ENCODE measurements at regions not wholly inside any gene's neighbourhood (a gene's known extent, or its start where the extent isn't known, plus 50 kb on each side); places are given as distances from the start of the nearest gene placed in this dataset.
A peak's percentile ranks its signal among the peaks of the same experiment; 100 is the strongest.

GRCh38 chr10:78613132-78613531 lies 455.6 kb upstream of the ZMIZ1 start:
- DNase-seq, result no peak

- DNase-seq, result no peak
Observed at GRCh38 chr10:78614267-78614666, 454.5 kb upstream of the ZMIZ1 start.

- DNase-seq, result no peak
Observed at GRCh38 chr10:78614744-78615143, 454.0 kb upstream of the ZMIZ1 start.

GRCh38 chr10:78616125-78616695 lies 452.6 kb upstream of the ZMIZ1 start:
- no peak for DNase-seq

- no peak for DNase-seq
Observed at GRCh38 chr10:78617115-78617514, 451.7 kb upstream of the ZMIZ1 start.

GRCh38 chr10:78617631-78618030 lies 451.1 kb upstream of the ZMIZ1 start:
- DNase-seq, result no peak

- DNase-seq, result no peak
Observed at GRCh38 chr10:78618050-78618449, 450.7 kb upstream of the ZMIZ1 start.

GRCh38 chr10:78619115-78619851 lies 449.5 kb upstream of the ZMIZ1 start:
- DNase-seq, result no peak

- DNase-seq, result no peak
Observed at GRCh38 chr10:78619896-78620295, 448.9 kb upstream of the ZMIZ1 start.

GRCh38 chr10:78620985-78621799 lies 447.6 kb upstream of the ZMIZ1 start:
- no peak for DNase-seq

- peak; percentile 61 for DNase-seq
Observed at GRCh38 chr10:78623578-78624215, 445.1 kb upstream of the ZMIZ1 start.

- DNase-seq, result no peak
Observed at GRCh38 chr10:78624791-78625190, 444.0 kb upstream of the ZMIZ1 start.

GRCh38 chr10:78626471-78626870 lies 442.3 kb upstream of the ZMIZ1 start:
- no peak for DNase-seq

- DNase-seq, result no peak
Observed at GRCh38 chr10:78627254-78627795, 441.4 kb upstream of the ZMIZ1 start.

GRCh38 chr10:78628976-78629375 lies 439.8 kb upstream of the ZMIZ1 start:
- no peak for DNase-seq

- no peak for DNase-seq
Observed at GRCh38 chr10:78629773-78630172, 439.0 kb upstream of the ZMIZ1 start.

GRCh38 chr10:78630944-78631838 lies 437.6 kb upstream of the ZMIZ1 start:
- no peak for DNase-seq

- no peak for DNase-seq
Observed at GRCh38 chr10:78634389-78634815, 434.4 kb upstream of the ZMIZ1 start.

GRCh38 chr10:78634835-78635234 lies 433.9 kb upstream of the ZMIZ1 start:
- DNase-seq, result no peak

GRCh38 chr10:78639629-78640028 lies 429.1 kb upstream of the ZMIZ1 start:
- no peak for DNase-seq

- DNase-seq, result no peak
Observed at GRCh38 chr10:78640796-78641636, 427.8 kb upstream of the ZMIZ1 start.

All from NCI-H526 treated with DMSO at 0.1 percent for 48 hours (cell line).